CD14-positive monocyte (primary cell): ENCODE measurements at regions not wholly inside any gene's neighbourhood (a gene's known extent, or its start where the extent isn't known, plus 50 kb on each side); places are given as distances from the start of the nearest gene placed in this dataset.

ENCODE experiments used
- DNase-seq, 3 donors: peaks; one replicate each; pipeline ENCODE4 v3.0.0-alpha.2; 2011 to 2022
- H2AFZ ChIP-seq: 2 replicates; pipeline ENCODE4 v1.6.0; 2012; ENCODE audit warnings: mild to moderate bottlenecking, low read depth, low read length, inconsistent platforms; ENCODE audit not compliant: insufficient read depth, poor library complexity, severe bottlenecking
- H3K27ac ChIP-seq, 2 donors: 1 replicate in 1 of 2; 2 replicates in 1 of 2; pipeline ENCODE4 v1.5.1; 2012 to 2013; ENCODE audit warnings: low read length in 2 of 2, control low read depth in 1 of 2, inconsistent platforms in 1 of 2, low read depth in 1 of 2, mild to moderate bottlenecking in 1 of 2
- H3K27me3 ChIP-seq, 2 donors: one replicate each; pipeline versions ENCODE4 v1.6.0 to v1.6.1; 2011 to 2013; ENCODE audit warnings: low read length in 2 of 2; ENCODE audit not compliant: control insufficient read depth in 2 of 2, insufficient read depth in 2 of 2
- H3K36me3 ChIP-seq, 2 donors: replicated peaks in 1 of 2; 1 replicate in 1 of 2; 2 replicates in 1 of 2; pipeline versions ENCODE4 v1.5.1 to v1.6.1; 2012 to 2013; ENCODE audit warnings: low read length in 2 of 2, control low read depth in 1 of 2, inconsistent platforms in 1 of 2, mild to moderate bottlenecking in 1 of 2; ENCODE audit not compliant: insufficient read depth in 2 of 2, control insufficient read depth in 1 of 2
- H3K4me1 ChIP-seq, 2 donors: 1 replicate in 1 of 2; 2 replicates in 1 of 2; pipeline versions ENCODE4 v1.5.1 to v1.6.1; 2012 to 2013; ENCODE audit warnings: low read length in 2 of 2, control low read depth in 1 of 2, inconsistent platforms in 1 of 2, mild to moderate bottlenecking in 1 of 2, moderate library complexity in 1 of 2; ENCODE audit not compliant: insufficient read depth in 2 of 2, control insufficient read depth in 1 of 2
- H3K4me2 ChIP-seq: replicated peaks from 2 replicates; pipeline ENCODE3; 2012; ENCODE audit warnings: low read length, moderate library complexity, mild to moderate bottlenecking; ENCODE audit not compliant: poor library complexity, severe bottlenecking; ENCODE audit errors: extremely low read depth
- H3K4me3 ChIP-seq, 3 experiments: fragments of 200-600 bp in 1 of 3; sonication (generic) in 1 of 3; replicated peaks in 1 of 3; 1 replicate in 2 of 3; 2 replicates in 1 of 3; pipeline ENCODE4 v1.5.1; 2011 to 2013; ENCODE audit warnings: low read length in 3 of 3, mild to moderate bottlenecking in 3 of 3, control low read depth in 2 of 3, low read depth in 2 of 3, inconsistent platforms in 1 of 3, moderate library complexity in 1 of 3
- H3K79me2 ChIP-seq: 2 replicates; pipeline ENCODE4 v1.6.0; 2012; ENCODE audit warnings: mild to moderate bottlenecking, control low read depth, inconsistent platforms, low read length, moderate library complexity; ENCODE audit not compliant: insufficient read depth
- H3K9ac ChIP-seq: 2 replicates; pipeline ENCODE4 v1.6.0; 2017; ENCODE audit warnings: low read length, mild to moderate bottlenecking; ENCODE audit not compliant: insufficient read depth, poor library complexity, severe bottlenecking
- H3K9me3 ChIP-seq, 2 donors: replicated peaks in 1 of 2; 1 replicate in 1 of 2; 2 replicates in 1 of 2; pipeline versions ENCODE4 v1.5.1 to v1.6.1; 2012 to 2013; ENCODE audit warnings: low read length in 2 of 2, control low read depth in 1 of 2; ENCODE audit not compliant: control insufficient read depth in 1 of 2, insufficient read depth in 1 of 2
- H4K20me1 ChIP-seq: 2 replicates; pipeline ENCODE4 v1.6.0; 2012; ENCODE audit warnings: mild to moderate bottlenecking, low read length, control low read depth, moderate library complexity; ENCODE audit not compliant: insufficient read depth
- H3K27ac Mint-ChIP-seq, 7 donors: one replicate each; pipeline ENCODE4 v1.8.0; 2020; ENCODE audit warnings: mild to moderate bottlenecking in 7 of 7, mixed read lengths in 7 of 7, moderate library complexity in 6 of 7, inconsistent platforms in 2 of 7
- H3K27me3 Mint-ChIP-seq, 3 donors: one replicate each; pipeline ENCODE4 v1.8.0; 2021 to 2022; ENCODE audit warnings: low read depth in 3 of 3, mild to moderate bottlenecking in 3 of 3, mixed read lengths in 3 of 3, moderate library complexity in 3 of 3, inconsistent platforms in 1 of 3
- H3K36me3 Mint-ChIP-seq, 2 donors: one replicate each; pipeline ENCODE4 v1.8.0; 2020; ENCODE audit warnings: mixed read lengths in 2 of 2, inconsistent platforms in 1 of 2, mild to moderate bottlenecking in 1 of 2
- H3K4me1 Mint-ChIP-seq: one replicate; pipeline ENCODE4 v1.8.0; 2020; ENCODE audit warnings: mild to moderate bottlenecking, mixed read lengths
- H3K4me3 Mint-ChIP-seq, 2 donors: one replicate each; pipeline ENCODE4 v1.8.0; 2020; ENCODE audit warnings: mild to moderate bottlenecking in 2 of 2, mixed read lengths in 2 of 2, moderate library complexity in 1 of 2
- H3K9me3 Mint-ChIP-seq, 7 donors: one replicate each; pipeline ENCODE4 v1.8.0; 2020 to 2022; ENCODE audit warnings: mixed read lengths in 7 of 7, mild to moderate bottlenecking in 6 of 7, moderate library complexity in 6 of 7, inconsistent platforms in 2 of 7
- WGBS: methylation state at CpG from one replicate; pipeline ENCODE4 v1.1.5; 2013; ENCODE audit warnings: missing lambda C conversion rate; ENCODE audit not compliant: insufficient coverage; 5-methylcytosine and 5-hydroxymethylcytosine counted together
- intact Hi-C, 2 donors: fragments of 100-400 bp; cut with micrococcal nuclease; formaldehyde crosslinking; loops; one replicate each; pipeline versions ENCODE4 v1.15.0 to v1.15.1; 2023
- TF ChIP-seq, protein P1 (sequence below): fragments of 200-600 bp; IDR thresholded peaks from one replicate; pipeline ENCODE4 v1.8.0; 2022; ENCODE audit warnings: antibody characterized with exemption, mild to moderate bottlenecking

DNA sequence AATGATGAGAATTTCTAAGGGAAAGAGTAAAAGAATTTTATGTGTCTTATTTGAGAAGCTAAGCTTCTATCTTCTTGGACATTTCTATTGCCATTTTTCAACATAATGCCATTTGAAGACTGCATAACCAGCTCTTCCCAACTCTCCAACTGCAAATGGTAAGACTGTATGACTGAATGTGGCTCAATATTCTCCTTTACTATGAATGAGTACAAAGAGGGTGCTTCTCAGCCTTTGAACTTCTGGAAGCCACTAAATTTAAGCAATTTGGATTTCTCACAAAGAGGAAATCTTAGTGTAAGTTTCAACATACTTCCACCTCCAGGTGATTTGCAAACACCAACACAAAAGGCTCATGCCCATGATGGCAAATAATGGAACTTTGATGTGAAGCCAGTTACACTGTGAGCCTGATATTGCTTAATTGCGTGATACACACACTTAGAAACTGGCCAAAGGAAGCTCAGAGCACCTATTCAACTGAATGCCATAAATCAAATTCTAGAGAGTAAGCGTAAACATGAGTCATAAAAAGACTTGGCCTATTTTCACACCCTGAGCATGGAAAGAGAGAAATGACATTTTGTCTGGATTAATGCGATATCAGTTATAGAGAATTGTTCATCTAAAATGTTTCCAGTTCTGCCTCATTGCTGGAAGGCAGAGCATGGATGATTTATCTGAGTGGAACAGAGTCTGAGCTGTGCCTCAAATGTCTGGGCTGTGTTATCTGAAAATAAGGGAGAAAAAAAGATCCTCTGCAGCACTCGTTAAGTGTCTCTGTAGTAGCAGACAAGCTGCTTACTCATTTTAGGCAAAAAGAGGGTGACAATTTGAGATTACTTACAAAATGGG lies 145.3 kb downstream of the PLK2 start:
- no peaks in the 10 kb centered on the region for H3K36me3 ChIP-seq
- Mint-ChIP-seq H3K36me3 (no peaks in the 10 kb centered on the region), H3K4me3 (no peak overlapping the region), H3K9me3 (peaks cover 0 to 4% (median 2%) of the 10 kb centered on the region in 7 donors), H3K27ac (no peak overlapping the region), H3K27me3 (peaks cover 0 to 2% (median 2%) of the 10 kb centered on the region in 3 donors), H3K4me1 (no peaks in the 10 kb centered on the region)
- no peak overlapping the region for H3K9ac ChIP-seq
- H3K4me2 ChIP-seq: no peak overlapping the region
- no peaks in the 10 kb centered on the region for H3K9me3 ChIP-seq
- no peak overlapping the region for H2AFZ ChIP-seq
- intact Hi-C loops: no loop called here
- TF ChIP-seq, protein P1, sequence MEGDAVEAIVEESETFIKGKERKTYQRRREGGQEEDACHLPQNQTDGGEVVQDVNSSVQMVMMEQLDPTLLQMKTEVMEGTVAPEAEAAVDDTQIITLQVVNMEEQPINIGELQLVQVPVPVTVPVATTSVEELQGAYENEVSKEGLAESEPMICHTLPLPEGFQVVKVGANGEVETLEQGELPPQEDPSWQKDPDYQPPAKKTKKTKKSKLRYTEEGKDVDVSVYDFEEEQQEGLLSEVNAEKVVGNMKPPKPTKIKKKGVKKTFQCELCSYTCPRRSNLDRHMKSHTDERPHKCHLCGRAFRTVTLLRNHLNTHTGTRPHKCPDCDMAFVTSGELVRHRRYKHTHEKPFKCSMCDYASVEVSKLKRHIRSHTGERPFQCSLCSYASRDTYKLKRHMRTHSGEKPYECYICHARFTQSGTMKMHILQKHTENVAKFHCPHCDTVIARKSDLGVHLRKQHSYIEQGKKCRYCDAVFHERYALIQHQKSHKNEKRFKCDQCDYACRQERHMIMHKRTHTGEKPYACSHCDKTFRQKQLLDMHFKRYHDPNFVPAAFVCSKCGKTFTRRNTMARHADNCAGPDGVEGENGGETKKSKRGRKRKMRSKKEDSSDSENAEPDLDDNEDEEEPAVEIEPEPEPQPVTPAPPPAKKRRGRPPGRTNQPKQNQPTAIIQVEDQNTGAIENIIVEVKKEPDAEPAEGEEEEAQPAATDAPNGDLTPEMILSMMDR: no peak
- no peaks in the 10 kb centered on the region for H3K79me2 ChIP-seq
- H3K27ac ChIP-seq: no peak overlapping the region
- DNase-seq: no peak
- no peaks in the 10 kb centered on the region for H3K27me3 ChIP-seq
- H3K4me1 ChIP-seq: no peaks in the 10 kb centered on the region
- no peak overlapping the region for H3K4me3 ChIP-seq
- H4K20me1 ChIP-seq: no peaks in the 10 kb centered on the region
- 100% methylated on average over 1 of the region's 4 CpGs for WGBS

DNA sequence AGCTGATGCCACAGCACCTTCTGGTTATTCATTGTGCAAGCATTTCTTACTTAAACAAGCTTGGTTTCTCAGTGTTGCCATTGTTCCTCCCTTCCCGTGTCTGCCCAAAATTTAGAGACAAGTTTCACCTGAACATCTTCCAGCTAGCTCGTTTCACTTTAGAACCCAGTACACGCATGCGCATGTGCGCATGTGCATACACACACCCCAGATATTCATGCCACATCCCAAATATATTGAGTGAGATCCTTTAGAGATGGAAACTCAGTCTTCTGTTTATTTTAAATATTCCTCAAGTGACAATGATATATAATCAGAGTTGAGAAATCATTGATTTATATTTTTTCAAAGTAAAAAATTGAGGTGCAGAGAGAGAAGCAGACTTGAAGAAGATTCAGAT lies 147.6 kb downstream of the PLK2 start:
- Mint-ChIP-seq H3K4me1 (no peaks in the 10 kb centered on the region), H3K4me3 (no peak overlapping the region), H3K27me3 (peaks cover 0 to 5% (median 2%) of the 10 kb centered on the region in 3 donors), H3K27ac (no peak overlapping the region), H3K36me3 (no peaks in the 10 kb centered on the region), H3K9me3 (peaks cover 0 to 6% (median 3%) of the 10 kb centered on the region in 7 donors)
- Histone ChIP-seq H3K4me3 (no peak overlapping the region), H3K4me2 (no peak overlapping the region), H4K20me1 (no peaks in the 10 kb centered on the region), H3K9me3 (no peaks in the 10 kb centered on the region), H3K27ac (no peak overlapping the region), H3K4me1 (no peaks in the 10 kb centered on the region), H3K79me2 (no peaks in the 10 kb centered on the region), H3K36me3 (no peaks in the 10 kb centered on the region), H3K27me3 (no peaks in the 10 kb centered on the region), H2AFZ (no peak overlapping the region), H3K9ac (no peak overlapping the region)
- WGBS: no CpG with 5 or more reads among the region's 5 CpGs
- intact Hi-C loops: no loop called here
- TF ChIP-seq, protein P1: no peak
- no peak for DNase-seq
